ENCODE measurements at regions not wholly inside any gene's neighbourhood (a gene's known extent, or its start where the extent isn't known, plus 50 kb on each side); places are given as distances from the start of the nearest gene placed in this dataset.
"Not testable (repeated sequence)": the region's sequence is repeated elsewhere in the genome, so short reads cannot be mapped to it uniquely, and the experiment has no call there.

DNA sequence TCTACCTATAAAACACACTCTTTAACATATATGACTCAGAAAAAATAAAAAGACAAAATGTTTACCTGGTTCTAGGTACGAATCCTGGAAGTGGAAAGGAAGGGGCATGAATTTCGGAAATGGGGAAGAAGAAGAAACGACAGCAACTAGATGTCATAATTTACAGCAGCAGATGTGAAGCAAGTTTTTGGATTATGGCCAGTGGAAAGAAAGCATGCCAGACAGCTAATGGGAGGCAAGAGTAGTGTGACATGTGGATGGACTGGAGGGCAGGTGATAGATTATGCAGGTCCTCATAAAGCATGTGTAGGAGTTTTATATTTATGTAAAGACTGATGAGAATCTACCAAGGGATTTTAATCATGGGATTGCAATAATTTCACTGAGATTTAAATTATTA lies 279.0 kb upstream of the TACR3 start:
- DNase-seq (ENCODE audit: low spot score): no peak

DNA sequence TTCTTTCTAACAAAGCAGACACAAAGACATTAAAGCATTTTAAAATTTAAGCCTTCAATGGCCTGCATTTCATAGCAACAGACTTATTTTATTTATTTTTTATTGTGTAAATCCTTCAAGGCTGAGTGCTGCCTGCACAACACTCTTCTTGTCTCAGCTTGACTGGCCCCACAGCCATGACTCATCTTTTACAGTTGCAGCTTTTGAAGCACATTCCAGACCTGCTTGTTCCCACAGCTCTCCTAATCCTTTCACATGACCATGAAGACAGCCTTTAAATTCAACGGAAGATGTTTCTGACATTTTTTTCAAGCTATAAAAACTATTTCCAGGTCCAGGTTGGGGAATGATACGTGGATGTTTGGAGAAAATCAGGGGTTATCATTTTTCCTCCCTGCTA lies 276.9 kb upstream of the TACR3 start:
- peak; percentile 62 for DNase-seq (ENCODE audit: low spot score)

DNA sequence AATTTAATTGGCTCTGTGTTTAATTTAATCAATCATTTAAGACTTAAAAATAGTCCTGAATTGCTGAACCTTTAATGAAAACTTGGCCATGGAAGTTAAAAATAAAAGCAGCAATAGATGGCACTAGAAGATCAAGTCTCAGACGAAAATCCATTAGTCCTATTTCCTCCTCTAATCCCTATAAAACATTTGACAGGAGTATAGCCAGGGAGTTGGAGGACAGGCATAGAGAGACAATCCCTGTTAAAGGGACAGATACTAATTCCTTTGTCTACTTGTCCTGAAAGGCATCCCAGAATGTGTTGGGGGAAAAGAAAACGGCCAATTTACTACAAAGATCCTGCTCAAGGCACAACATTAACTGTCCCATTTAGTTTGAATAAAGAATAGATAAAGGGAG lies 276.3 kb upstream of the TACR3 start:
- DNase-seq (ENCODE audit: low spot score): no peak

DNA sequence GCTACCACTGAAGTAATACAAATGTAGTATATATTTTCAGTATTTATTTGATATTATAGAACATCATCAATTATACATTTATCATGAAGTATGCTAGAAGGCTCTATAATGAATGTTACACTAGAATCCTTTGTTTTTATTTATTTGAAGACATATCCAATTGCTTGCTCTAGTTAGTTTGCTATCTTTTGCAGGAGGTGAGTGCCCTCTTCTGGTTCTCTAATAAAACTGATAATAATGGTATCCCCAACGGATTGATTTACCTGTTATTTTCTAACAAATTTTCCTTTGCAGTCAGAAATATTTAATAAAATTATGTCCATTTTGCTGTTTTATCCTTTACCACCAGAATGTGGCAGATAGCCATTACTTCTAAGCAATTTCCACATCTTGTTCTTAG lies 274.3 kb upstream of the TACR3 start:
- DNase-seq (ENCODE audit: low spot score): no peak

DNA sequence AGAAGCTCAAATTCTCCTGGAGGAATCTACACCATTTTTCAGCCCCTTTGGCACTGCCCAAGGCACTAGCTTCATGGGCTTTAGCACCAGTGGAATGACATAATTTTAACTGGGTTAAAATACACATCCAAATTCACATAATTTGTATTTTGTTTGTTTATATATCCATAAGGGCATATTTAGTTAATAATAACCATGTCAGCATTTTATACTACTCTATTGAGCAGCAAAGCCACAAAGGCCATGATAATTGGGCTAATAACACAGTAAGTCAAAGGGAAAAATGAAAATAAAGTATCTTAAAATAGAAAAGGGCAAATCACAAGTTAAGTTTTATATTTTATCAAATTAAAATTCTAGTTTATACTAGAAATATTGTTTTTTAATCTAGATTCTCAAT lies 262.7 kb upstream of the TACR3 start:
- DNase-seq (ENCODE audit: low spot score): no peak

DNA sequence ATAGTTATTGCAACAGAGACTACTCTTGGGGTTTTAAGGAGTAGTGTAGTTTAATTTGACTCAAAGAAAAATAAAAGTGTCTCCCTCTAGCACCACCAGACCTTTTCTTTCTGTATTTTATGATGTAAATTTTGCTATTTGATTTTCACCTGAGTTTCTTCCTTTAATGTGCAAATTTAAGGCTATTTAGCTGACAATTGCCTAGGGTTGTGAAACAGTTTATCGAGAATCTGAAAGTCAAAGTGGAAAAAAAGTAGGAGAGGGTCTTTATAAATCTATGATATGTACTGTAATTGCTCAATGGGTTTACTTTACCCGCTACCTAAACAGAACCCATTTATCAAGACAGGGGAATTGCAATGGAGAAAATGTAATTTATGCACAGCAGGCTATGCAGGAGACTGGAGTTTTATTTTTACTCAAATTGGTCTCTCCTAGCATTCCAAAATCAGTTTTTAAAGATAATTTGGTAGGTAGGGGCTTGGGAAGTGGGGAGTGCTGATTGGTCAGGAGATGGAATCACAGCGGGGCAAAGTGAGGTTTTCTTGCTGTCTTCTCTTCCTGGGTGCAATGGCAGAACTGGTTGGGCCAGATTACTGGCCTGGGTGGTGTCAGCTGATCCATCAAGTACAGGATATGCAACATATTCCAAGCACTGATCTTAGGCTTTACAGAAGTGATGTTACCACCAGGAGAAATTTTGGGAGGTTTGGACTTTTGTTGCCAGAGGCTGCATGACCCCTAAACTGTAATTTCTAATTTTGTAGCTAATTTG lies 228.6 kb upstream of the TACR3 start:
- DNase-seq (ENCODE audit: low spot score): no peak

DNA sequence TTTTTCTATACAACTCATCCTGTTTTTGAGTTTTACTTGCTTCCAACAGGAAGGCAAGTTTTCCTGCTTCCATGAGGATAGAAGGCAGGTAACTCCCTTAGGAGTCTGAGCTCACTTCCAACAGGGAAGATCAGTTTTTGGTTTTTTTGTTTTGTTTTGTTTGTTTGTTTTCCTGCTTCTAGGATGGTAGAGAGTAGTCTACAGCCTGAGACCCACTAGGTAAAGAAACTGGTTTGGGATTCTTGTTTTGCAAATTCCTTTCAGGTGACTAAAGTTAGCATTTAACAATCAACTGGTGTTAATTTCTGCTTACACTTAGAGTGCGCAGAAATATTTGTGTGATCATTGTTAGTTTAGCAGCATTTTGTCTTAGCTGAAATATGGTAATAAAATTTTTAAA lies 227.8 kb upstream of the TACR3 start:
- no peak for DNase-seq (ENCODE audit: low spot score)

DNA sequence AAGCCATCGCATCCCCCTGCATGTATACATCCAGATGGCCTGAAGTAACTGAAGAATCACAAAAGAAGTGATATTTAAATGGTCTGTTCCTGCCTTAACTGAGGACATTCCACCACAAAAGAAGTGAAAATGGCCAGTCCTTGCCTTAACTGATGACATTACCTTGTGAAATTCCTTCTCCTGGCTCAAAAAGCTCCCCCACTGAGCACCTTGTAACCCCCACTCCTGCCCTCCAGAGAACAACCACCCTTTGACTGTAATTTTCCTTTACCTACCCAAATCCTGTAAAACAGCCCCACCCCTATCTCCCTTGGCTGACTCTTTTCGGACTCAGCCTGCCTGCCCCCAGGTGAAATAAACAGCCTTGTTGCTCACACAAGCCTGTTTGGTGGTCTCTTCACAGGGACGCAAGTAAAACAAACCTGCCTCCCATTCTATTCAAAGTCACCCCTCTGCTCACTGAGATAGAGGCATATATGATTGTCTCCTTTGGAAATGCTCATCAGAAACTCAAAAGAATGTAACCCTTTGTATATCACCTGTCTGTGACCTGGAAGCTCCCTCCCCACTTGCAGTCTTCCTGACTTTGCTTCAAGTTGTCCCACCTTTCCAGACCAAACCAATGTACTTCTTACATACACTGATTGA lies 227.0 kb upstream of the TACR3 start:
- not testable (repeated sequence) for DNase-seq (ENCODE audit: low spot score)

DNA sequence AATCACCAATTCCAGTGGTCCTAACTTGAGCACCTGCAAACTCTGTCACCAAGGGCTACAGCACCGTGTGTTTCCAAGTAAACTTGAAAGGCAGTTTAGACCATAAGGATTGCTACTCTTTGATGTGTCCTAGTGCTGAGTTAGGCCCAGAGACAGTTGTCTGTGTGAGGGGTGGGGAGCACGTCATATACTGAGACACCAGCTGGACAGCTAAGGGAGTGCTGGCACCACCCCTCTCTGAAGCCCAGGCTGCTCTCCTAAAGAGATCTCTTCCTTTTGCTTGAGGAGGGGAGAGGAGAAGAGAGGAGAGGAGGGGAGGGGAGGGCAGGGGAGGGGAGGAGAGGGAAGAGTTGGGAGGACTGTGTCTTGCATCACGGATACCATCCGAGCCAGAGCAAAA lies 218.7 kb upstream of the TACR3 start:
- DNase-seq (ENCODE audit: low spot score): no peak

DNA sequence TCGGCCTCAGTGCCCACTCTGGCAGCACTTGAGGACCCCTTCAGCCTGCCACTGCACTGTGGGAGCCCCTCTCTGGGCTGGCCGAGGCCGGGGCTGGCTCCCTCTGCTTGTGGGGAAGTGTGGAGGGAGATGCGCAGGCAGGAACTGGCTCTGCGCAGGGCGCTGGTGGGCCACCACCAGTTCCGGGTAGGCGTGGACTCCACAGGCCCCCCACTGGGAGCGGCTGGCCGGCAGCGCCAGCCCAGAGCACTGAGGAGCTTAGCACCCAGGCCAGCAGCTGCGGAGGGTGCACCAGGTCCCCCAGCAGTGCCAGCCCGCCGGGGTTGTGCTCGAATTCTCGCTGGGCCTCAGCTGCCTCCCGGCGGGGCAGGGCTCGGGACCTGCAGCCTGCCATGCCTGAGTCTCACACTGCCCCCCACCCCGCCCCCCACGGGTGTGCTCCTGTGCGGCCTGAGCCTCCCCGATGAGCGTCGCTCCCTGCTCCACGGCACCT lies 216.9 kb upstream of the TACR3 start:
- DNase-seq (ENCODE audit: low spot score): no peak

DNA sequence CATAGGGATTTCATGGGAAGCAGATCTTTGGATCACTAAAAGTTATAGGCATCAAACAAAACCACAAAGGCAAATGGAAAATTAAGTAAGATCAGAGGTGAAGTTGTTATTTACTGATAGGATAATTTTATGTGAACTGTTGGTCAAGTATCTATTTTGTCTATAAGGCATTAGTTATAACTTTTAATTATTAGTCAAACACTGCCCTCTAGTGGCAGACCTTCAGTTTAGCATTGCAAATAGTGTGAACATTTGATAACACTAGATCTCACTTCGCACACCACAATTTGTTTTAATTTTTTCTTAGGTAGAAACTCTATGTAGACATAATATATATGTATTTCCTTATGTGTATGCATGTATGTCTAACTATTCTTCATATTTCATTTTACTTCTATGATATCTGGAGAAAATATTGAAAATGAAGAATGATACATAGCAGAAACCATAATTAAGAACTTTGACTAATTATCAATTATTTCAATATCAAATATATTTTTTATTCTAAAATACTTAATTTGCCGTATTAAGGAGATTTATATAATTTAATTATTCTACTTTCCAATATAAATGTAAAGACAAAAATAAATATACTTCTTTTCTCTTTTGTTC lies 214.5 kb upstream of the TACR3 start:
- DNase-seq (ENCODE audit: low spot score): no peak

DNA sequence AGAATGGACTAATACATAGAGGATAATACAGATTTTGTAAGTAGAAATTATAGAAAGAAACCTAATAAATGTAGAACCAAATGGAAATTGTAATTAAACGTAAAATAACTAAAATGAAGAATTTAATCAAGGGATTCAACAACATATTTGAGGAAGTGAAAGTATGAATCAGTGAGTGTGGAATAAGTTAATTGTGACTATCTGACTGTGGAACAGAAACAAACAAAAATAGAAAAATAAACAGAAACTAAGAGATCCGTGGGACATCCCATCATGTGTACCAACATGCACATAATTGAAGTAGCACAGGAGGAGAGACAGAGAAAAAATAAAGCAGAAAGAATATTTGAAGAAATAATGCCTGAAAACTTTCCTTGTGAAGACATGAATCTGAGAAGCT lies 208.6 kb upstream of the TACR3 start:
- no peak for DNase-seq (ENCODE audit: low spot score)

DNA sequence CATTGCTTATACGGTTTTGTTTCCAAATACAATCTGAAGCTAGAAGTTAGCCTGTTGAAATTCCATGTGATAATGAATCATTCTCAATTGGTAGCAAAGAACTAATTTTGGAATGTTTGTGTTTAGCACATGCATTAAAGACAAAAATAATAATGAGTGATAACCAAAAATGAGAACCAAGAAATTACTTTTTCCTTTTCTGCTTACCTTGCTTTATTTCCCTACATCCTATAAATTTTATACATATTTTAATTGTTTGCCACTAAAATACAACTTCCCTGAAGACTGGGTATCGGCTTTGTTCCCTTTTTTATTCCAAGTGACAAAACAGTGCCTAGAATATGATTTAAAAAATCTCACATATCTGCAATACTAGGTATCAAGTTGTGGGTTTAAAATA lies 203.8 kb upstream of the TACR3 start:
- no peak for DNase-seq (ENCODE audit: low spot score)

DNA sequence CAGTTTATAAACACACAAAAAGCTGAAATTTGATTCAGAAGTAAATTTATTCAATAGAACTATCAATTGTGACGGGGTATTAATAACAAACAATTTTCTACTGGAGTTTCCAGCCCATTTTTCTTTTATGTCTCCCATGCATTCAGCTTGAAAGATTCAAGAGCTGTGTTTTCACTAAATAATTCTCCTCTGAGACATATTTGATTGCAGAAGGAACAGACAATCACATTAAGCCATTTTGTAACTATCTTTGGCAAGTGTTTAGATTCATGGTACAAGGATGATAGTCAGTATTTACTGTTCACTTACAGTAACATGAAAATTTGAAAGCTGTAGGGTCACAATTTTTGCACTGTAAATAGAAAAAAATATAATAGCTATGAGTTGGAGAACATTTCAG lies 198.4 kb upstream of the TACR3 start:
- DNase-seq (ENCODE audit: low spot score): no peak

DNA sequence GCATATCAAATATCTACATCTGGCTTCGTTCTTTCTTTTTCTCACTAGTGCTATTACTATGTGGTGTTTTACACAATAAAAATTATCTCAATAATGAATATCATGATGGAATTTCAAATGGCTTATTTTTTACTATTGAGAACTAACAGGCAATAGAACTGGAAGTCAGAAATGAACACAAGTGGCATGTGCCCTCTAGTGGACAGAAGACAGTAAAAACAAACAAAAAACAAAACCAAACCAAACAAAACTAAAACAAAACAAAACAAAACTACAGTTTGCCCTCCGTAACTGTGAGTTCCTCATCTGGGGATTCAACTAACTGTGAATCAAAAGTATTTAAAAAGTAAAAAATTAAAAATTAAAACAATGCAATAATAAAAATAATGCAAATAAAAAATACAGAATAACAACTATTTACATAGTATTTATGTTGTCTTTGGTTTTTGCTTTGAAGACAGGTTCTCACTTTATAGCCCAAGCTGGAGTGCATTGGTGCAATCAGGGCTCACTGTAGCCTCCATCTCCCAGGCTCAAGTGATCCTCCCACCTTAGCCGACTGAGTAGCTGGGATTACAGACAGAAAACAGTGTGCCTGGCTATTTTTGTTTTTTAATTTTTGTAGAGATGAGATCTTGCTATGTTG lies 195.6 kb upstream of the TACR3 start:
- no peak for DNase-seq (ENCODE audit: low spot score)

DNA sequence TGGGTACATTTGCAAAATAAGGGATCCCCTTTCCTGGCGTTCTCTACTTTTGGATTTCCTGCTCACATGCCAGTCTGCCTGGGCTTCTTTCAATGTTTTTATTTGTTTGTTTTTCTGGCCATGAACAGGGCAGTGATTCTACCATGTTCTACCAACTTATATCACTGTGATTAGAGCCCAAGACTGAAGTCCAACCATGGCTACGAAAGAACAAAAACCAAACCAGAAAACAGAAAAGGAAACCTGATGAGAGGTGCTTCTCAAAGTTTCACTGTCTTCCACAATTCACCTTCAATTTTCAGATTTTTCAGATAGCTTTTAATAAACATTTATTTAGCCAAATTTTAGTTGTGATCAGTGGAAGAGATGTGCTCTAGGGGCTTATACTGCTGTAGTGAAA lies 187.6 kb upstream of the TACR3 start:
- no peak for DNase-seq (ENCODE audit: low spot score)

DNA sequence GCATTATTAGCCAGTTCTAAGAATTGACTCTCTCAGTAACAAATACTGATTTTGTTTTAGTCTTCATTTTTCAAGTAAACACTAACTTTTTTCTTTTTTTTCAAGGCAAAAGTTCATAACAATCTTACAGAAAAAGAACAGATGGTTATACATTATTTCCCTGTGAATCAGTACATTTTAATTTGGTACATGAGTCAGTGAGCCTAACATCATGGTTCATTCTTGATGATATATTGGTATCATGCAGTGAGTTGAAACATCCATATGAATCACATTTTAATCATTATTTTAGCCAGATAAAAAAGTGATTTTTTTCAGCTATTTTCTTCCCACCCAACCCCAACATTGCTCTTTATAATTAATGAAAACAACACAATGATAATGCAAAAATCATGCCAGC lies 184.3 kb upstream of the TACR3 start:
- no peak for DNase-seq (ENCODE audit: low spot score)

DNA sequence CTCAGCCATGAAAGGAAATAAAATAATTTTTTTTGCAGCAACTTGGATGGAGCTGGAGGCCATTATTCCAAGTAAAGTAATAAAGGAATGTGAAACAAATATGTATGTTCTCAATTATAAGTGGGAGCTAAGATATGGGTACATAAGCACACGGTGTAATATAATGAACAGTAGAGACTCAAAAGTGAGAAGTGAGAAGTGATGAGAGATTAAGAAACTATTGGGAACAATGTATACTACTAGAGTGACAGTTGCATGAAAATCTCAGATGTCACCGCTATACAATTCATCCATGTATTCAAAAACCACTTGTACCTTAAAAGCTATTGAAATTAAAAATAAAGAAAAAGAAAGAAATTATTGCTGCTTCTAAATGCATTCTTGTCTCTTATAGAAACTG lies 182.9 kb upstream of the TACR3 start:
- DNase-seq (ENCODE audit: low spot score): no peak

DNA sequence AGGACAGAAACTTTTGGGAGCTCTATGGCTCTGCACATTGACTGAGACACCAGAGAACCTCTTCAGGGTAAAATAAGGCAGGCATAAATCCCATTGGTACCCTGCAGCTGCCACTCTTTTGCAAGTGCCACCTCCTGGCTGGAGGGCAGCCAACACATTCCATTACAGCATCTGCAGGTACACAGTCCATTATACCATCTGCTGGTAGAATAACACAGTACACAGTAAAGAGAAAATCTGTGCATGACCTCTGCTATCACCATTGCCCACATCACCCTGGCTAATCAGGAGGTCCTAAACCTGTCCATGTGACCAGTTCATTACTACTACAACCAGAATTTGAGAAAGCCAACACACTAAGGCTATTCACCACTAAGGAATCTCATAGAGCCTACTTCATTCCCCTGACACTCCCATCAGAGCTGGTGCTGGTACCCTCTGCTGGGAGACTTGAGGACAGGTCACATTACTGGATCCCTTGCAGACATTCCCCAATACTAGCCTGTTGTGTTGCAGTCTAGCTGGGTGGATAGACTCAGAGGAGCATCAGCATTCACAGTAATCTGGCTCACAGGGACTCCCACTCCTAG lies 176.2 kb upstream of the TACR3 start:
- no peak for DNase-seq (ENCODE audit: low spot score)

DNA sequence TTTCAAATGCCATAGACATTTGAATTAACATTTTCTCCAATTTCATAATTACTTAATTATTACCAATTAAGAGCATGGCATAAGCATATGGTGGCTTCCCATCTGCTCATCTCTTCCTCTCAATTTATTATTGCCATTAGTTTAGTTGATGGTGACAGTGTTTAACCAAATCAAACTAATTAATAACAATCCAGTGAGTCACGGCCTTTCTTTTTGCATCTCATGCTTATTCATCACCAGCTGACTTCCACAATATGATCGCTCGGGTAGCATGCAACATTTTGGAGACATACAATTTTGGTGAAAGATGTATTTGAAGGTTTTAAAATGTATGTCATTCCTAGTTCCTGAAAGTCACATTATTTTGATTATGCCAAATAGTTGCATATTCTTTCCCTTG lies 172.8 kb upstream of the TACR3 start:
- DNase-seq (ENCODE audit: low spot score): no peak

DNA sequence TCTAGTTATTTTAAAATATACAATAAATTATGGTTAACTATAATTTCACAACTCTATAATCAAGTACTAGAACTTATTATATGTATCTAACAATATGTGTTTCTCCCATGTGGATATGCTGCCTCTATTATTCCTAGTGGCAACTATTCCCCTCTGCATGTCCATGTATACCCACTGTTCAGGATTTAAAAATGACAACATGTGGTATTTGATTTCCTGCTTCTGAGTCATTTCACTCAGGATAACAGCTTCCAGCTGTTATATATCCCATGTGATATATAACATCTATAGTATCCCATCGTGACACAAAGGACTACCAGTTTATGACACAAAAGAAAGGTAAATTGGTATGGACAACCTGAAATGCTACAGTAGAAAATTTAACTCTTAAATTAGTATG lies 167.4 kb upstream of the TACR3 start:
- no peak for DNase-seq (ENCODE audit: low spot score)

DNA sequence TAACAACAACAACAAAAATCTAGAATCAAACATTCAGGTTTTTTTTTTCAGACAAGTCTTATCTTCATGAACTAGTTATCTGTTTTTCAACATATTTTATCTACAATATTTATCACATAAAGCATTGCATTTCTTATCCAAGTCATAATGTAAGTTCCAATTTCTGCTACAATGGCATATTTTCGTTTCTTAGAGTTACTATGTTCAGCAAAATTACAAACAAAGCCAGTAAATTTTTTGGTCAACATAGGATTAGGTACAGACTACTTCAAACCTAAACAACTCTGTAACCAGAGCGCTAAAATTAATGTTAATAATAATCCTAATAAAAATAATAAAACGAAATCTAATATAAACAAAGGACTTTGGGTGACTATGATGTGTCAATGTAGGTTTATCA lies 165.4 kb upstream of the TACR3 start:
- DNase-seq (ENCODE audit: low spot score): no peak
